GM12875 (cell line): ENCODE measurements at regions not wholly inside any gene's neighbourhood (a gene's known extent, or its start where the extent isn't known, plus 50 kb on each side); places are given as distances from the start of the nearest gene placed in this dataset.

ENCODE experiments used
- H3K4me3 ChIP-seq: one replicate; pipeline ENCODE4 v1.5.1; 2011; ENCODE audit warnings: low read depth, low read length, control low read depth
- TF ChIP-seq, protein P1 (sequence below): IDR thresholded peaks from 2 replicates; pipeline ENCODE4 v1.5.1; 2011; ENCODE audit warnings: low read depth, mild to moderate bottlenecking, control low read depth, inconsistent platforms, low read length, moderate library complexity, borderline replicate concordance; ENCODE audit not compliant: insufficient read depth

DNA sequence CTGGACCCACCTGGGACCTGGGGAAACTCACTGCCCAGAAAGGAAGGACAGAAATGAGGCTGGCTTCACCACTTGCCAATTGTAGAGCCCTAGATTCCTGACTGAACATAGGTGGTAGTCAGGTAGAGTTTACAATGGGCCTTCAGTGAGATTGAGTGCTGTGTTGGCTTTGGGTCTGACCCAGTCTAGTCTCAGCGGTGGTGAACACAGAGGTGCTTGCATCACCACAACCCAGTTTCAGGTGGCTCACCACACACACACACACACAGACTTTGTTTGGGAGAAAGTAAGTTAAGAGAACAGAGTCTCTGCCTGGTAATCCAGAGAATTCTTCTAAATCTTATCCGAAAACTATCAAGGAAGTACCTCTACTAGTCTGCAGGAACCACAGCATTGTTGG is 266.1 kb upstream of the EPHA7 start:
- TF ChIP-seq, protein P1, sequence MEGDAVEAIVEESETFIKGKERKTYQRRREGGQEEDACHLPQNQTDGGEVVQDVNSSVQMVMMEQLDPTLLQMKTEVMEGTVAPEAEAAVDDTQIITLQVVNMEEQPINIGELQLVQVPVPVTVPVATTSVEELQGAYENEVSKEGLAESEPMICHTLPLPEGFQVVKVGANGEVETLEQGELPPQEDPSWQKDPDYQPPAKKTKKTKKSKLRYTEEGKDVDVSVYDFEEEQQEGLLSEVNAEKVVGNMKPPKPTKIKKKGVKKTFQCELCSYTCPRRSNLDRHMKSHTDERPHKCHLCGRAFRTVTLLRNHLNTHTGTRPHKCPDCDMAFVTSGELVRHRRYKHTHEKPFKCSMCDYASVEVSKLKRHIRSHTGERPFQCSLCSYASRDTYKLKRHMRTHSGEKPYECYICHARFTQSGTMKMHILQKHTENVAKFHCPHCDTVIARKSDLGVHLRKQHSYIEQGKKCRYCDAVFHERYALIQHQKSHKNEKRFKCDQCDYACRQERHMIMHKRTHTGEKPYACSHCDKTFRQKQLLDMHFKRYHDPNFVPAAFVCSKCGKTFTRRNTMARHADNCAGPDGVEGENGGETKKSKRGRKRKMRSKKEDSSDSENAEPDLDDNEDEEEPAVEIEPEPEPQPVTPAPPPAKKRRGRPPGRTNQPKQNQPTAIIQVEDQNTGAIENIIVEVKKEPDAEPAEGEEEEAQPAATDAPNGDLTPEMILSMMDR: no peak
- no peak overlapping the region for H3K4me3 ChIP-seq

DNA sequence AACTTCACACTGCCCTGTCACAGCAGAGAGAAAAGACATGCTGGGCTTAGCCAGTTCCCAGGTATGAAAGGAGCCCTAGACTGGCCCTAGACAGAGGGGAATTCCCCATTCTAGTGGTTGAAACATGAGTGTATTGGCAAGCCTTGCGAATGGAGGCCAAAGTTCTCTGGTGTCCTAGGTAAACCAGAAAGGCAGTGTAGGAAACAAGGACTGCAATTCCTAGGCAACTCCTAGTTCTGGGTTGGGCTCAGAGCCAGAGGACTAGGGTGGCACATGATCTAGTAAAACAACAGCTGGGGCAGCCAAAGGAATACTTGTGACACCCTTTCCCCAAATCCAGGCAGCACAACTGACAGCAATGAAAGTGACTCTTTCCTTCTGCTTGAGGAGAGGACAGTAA is 265.0 kb upstream of the EPHA7 start:
- TF ChIP-seq, protein P1: no peak
- H3K4me3 ChIP-seq: no peak overlapping the region

DNA sequence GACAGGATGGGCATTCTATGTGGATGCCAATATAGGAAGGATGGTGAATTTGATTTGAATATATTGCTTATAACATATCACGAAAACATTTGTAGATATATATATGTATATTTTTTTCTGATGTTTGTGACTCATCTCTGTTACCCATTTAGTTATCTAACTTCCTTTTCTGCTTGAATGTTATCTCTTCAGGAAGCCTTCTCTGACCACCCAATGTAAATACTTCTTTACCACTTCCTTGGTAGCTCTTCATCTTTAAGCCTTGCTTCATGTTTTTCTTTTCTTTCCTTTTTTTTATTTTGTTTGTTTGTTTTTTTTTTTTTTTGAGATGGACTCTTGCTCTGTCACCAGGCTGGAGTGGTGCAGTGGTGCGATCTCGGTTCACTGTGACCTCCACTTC is 260.5 kb upstream of the EPHA7 start:
- TF ChIP-seq, protein P1: no peak
- H3K4me3 ChIP-seq: no peak overlapping the region

DNA sequence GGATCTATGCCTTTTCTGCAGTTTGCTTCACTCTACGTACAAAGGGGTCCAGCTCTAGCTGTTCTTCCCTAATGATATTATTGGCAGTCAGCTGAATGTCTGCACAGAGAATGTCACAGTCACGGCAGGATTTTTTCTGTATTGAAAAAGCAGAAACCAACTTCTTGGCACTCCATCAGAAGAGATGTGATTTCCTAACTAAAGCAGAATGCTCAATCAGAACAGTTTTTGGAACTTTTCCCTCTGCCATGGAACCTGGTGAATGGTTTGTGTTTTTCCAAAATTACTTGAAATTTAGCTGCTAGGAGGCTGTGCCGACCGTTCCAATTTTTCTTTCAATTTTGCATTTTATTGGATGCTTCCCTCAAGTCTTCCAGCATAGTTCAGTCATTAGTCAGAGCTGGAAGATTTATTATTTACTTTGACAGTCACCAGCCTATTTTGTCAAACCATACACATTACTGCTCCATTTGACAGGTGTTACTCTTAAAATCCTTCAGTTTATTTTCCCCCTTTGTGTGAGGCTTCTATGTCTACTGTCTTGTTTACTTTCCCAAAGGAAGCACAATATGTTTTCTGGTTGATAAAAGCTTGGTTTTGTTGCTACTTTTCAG is 259.6 kb upstream of the EPHA7 start:
- H3K4me3 ChIP-seq: no peak overlapping the region
- TF ChIP-seq, protein P1: no peak

DNA sequence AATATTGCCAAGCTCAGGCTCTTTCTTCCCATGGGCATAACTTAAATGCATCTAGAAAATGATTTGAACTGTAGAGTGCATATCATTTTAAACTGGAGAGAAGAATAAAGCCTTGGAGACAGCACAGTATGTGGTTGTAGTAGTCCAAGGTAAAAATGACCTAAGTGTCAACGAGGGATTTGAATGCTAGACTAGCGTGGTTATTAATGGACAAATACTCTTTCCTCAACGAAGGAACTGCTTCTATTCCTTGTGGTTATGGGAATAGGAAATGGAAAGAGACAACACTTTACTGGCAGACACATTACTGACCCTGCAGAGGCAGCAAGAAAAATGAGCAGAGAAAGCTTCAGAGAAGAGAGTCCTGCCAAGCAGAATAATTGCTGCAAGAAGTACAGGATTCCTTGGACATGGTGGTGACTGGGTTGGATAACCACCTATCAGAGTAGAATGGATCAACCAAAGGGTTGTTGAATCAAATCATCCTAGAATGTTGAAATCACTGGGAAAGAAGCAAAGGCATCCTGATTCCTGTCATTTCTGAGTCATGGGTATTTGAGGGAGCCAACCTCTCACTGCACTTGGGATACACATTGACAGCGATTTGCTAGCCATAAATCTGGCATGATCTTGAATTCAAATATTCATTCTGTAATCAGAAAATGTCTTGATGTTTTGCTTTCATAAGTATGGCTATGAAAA is 258.1 kb upstream of the EPHA7 start:
- H3K4me3 ChIP-seq: no peak overlapping the region
- TF ChIP-seq, protein P1: no peak

DNA sequence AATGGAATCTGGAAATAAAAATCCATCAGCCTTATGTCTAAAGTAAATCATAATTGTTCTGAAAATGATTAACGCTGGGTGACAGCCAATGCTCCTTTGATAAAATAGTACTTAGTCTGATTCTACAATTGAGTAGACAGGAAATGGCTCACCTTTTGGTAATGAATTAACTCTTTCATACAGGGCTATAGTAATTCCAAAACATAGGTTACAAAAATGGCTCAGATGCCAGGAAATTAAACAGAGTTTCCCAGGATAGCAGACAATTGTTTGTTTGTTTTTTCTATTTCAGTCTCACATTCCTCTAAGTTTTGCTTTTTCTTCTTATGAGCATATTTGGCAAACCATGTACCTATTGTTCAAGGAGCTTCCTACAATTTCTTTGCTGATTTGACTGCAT is 257.2 kb upstream of the EPHA7 start:
- TF ChIP-seq, protein P1: no peak
- H3K4me3 ChIP-seq: no peak overlapping the region

DNA sequence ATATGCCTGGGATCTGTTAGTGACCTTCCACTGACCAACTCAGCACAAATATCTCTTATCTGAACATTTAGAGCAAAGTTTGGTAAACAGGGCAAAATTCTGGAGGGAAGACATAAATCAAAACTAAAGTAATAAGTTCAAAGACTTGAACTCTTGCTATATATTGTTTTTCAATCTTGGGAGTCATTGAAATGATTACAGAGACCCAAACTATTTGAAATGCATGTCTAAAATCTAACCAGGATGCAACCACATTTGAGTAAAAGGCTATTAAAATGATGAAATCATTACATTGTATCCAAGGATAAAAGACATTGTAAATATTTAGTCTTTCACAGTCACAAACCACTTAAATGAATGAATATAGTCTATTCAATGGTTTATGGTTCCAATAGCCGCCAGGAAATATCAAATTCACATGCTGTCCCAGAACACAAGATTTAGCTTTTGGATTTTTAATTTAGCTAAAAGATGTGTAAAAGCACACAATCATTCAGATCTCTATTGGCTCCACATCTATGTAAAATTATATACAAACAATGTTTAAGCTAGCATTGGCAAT is 256.6 kb upstream of the EPHA7 start:
- H3K4me3 ChIP-seq: no peak overlapping the region
- TF ChIP-seq, protein P1: no peak
